ENCODE measurements at regions not wholly inside any gene's neighbourhood (a gene's known extent, or its start where the extent isn't known, plus 50 kb on each side); places are given as distances from the start of the nearest gene placed in this dataset.

- no peak for DNase-seq (ENCODE audit: low read depth)
Measured at GRCh38 chr2:181832015-181832414, 59.5 kb upstream of the ITPRID2 start.

- DNase-seq (ENCODE audit: low read depth): no peak
Measured at GRCh38 chr2:181836583-181836982, 54.9 kb upstream of the ITPRID2 start.

GRCh38 chr2:181837563-181837962 lies 54.0 kb upstream of the ITPRID2 start:
- DNase-seq (ENCODE audit: low read depth): no peak

GRCh38 chr2:181839811-181840210 lies 51.7 kb upstream of the ITPRID2 start:
- DNase-seq (ENCODE audit: low read depth): no peak

GRCh38 chr2:181841079-181841478 lies 50.5 kb upstream of the ITPRID2 start:
- no peak for DNase-seq (ENCODE audit: low read depth)
